Smooth muscle cell (in vitro differentiated cells): ENCODE measurements at regions not wholly inside any gene's neighbourhood (a gene's known extent, or its start where the extent isn't known, plus 50 kb on each side); places are given as distances from the start of the nearest gene placed in this dataset.

Source experiments
- DNase-seq: peaks from one replicate; lab custom pipeline; 2025; ENCODE audit not compliant: unreplicated experiment; lab: John Stamatoyannopoulos, UW
- H2AFZ ChIP-seq: fragments of 200-600 bp; sonication (generic); 2 replicates; pipeline ENCODE4 v1.6.0; 2016; ENCODE audit warnings: antibody characterized with exemption, low read depth, mild to moderate bottlenecking
- H3F3A ChIP-seq: fragments of 200-600 bp; sonication (generic); 2 replicates; pipeline ENCODE4 v1.6.0; 2017; ENCODE audit warnings: antibody characterized with exemption, low read depth
- H3K27ac ChIP-seq: fragments of 200-600 bp; sonication (generic); 2 replicates; pipeline ENCODE4 v1.5.1; 2016; ENCODE audit warnings: low read depth, mild to moderate bottlenecking
- H3K27me3 ChIP-seq: fragments of 200-600 bp; sonication (generic); 2 replicates; pipeline ENCODE4 v1.6.1; 2016; ENCODE audit warnings: low read depth, mild to moderate bottlenecking
- H3K36me3 ChIP-seq: fragments of 200-600 bp; sonication (generic); 2 replicates; pipeline ENCODE4 v1.5.1; 2016; ENCODE audit warnings: low read depth
- H3K4me1 ChIP-seq: fragments of 200-600 bp; sonication (generic); 2 replicates; pipeline ENCODE4 v1.5.1; 2016; ENCODE audit warnings: low read depth
- H3K4me2 ChIP-seq: fragments of 200-600 bp; sonication (generic); 2 replicates; pipeline ENCODE4 v1.6.0; 2016; ENCODE audit warnings: mild to moderate bottlenecking
- H3K4me3 ChIP-seq: fragments of 200-600 bp; sonication (generic); 2 replicates; pipeline ENCODE4 v1.5.1; 2016; ENCODE audit warnings: mild to moderate bottlenecking
- H3K79me2 ChIP-seq: fragments of 200-600 bp; sonication (generic); 2 replicates; pipeline ENCODE4 v1.6.0; 2016; ENCODE audit warnings: low read depth, mild to moderate bottlenecking
- H3K9ac ChIP-seq: fragments of 200-600 bp; sonication (generic); 2 replicates; pipeline ENCODE4 v1.6.0; 2016; ENCODE audit warnings: low read depth
- H3K9me3 ChIP-seq: fragments of 200-600 bp; sonication (generic); replicated peaks from 2 replicates; pipeline ENCODE4 v1.5.1; 2016; ENCODE audit warnings: low read depth
- H4K20me1 ChIP-seq: fragments of 200-600 bp; sonication (generic); 2 replicates; pipeline ENCODE4 v1.6.0; 2016; ENCODE audit warnings: low read depth
- CTCF ChIP-seq: fragments of 200-600 bp; sonication (generic); IDR thresholded peaks from 2 replicates; pipeline ENCODE4 v1.5.1; 2017; ENCODE audit warnings: borderline replicate concordance, mild to moderate bottlenecking, antibody characterized with exemption; ENCODE audit not compliant: insufficient read depth, poor library complexity, severe bottlenecking
- WGBS: methylation state at CpG from one replicate; pipeline ENCODE4 v1.1.7; 2016; ENCODE audit warnings: low lambda C conversion rate; 5-methylcytosine and 5-hydroxymethylcytosine counted together

DNA sequence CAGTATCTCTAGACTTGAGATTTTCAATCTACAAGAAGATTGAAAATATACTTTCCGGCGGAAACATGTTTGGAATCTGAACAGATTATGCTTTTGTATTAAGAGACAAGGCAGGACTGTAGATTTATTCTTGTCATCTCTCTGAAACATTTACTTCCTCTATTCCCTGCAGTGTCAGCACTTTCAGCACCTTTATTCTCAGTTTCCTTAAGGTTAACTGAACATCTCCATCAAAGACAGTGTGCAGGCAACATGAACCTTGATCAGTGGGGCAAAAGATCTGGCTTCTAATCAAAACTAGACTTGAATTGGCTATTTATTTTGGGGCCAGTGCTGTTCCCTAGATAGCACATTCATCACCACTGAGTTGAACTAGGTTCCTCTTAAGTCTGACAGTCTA, 129.9 kb upstream of the HCN1 start:
- 91% methylated on average over 2 of the region's 2 CpGs for WGBS
- DNase-seq = no peak
- no peaks in the 10 kb centered on the region for H3K4me1 ChIP-seq
- no peak overlapping the region for H3K27ac ChIP-seq
- no peaks in the 10 kb centered on the region for H3K36me3 ChIP-seq
- no peak overlapping the region for H3K4me2 ChIP-seq
- no peak overlapping the region for H2AFZ ChIP-seq
- peaks cover 9% of the 10 kb centered on the region for H3K9me3 ChIP-seq
- no peak overlapping the region for H3K4me3 ChIP-seq
- no peaks in the 10 kb centered on the region for H4K20me1 ChIP-seq
- H3K9ac ChIP-seq = no peak overlapping the region
- TF ChIP-seq CTCF = no peak
- no peaks in the 10 kb centered on the region for H3K27me3 ChIP-seq
- no peaks in the 10 kb centered on the region for H3F3A ChIP-seq
- H3K79me2 ChIP-seq = no peaks in the 10 kb centered on the region

DNA sequence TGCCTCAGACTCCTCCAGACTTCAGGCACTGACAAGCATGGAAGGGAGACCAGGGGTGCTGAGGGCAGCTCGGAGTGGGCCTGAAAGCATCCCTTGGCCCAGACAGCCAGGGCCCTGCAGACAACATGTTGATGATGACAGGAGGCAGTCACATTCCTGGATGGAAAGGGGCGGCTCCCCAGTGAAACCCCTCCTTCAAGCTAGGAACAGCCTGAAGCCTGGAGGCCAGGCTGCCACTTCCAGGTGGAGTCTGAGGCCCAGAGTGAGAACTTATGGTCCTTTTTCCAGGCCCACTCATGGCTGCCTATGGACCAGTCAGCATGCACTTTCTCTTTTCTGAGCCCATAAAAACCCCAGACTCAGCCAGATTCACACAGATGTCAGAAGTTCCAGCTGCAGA, 104.2 kb upstream of the HCN1 start:
- 60% methylated on average over 2 of the region's 2 CpGs for WGBS

DNA sequence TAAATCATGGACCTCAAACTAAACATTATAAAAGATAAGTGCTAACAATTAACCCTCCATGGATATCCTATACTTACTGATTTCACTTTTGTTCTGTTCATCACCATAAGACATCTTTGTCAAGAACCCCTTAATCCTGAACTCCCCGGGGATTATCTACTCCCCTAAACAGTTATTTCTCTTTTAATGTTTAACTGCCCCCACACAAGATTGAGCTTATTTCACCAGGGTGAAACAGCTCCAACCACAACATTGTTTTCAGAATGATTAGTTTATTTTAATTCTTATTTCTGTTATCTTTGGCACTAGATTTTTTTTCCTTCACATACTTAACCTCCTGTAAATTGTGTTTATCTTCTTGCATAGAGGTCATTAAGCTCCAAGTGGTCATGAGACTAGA, 103.2 kb upstream of the HCN1 start:
- Histone ChIP-seq H3K9me3 (peaks cover 5% of the 10 kb centered on the region), H4K20me1 (no peaks in the 10 kb centered on the region), H3K4me1 (no peaks in the 10 kb centered on the region), H3F3A (no peaks in the 10 kb centered on the region), H3K4me2 (no peak overlapping the region), H3K36me3 (no peaks in the 10 kb centered on the region), H2AFZ (no peak overlapping the region), H3K79me2 (no peaks in the 10 kb centered on the region), H3K9ac (no peak overlapping the region), H3K4me3 (no peak overlapping the region), H3K27ac (no peak overlapping the region), H3K27me3 (no peaks in the 10 kb centered on the region)
- 82% methylated on average over 1 of the region's 1 CpG for WGBS
- TF ChIP-seq CTCF = no peak
- DNase-seq = no peak

More for the DNA sequence above, 104.2 kb upstream of the HCN1 start:
- Histone ChIP-seq H4K20me1 (no peaks in the 10 kb centered on the region), H3K27me3 (no peaks in the 10 kb centered on the region), H3K4me2 (no peak overlapping the region), H3K9ac (no peak overlapping the region), H3K4me3 (no peak overlapping the region), H3K9me3 (peaks cover 5% of the 10 kb centered on the region), H3F3A (no peaks in the 10 kb centered on the region), H3K4me1 (no peaks in the 10 kb centered on the region), H3K79me2 (no peaks in the 10 kb centered on the region), H3K36me3 (no peaks in the 10 kb centered on the region), H3K27ac (no peak overlapping the region), H2AFZ (no peak overlapping the region)
- DNase-seq = no peak
- TF ChIP-seq CTCF = no peak

DNA sequence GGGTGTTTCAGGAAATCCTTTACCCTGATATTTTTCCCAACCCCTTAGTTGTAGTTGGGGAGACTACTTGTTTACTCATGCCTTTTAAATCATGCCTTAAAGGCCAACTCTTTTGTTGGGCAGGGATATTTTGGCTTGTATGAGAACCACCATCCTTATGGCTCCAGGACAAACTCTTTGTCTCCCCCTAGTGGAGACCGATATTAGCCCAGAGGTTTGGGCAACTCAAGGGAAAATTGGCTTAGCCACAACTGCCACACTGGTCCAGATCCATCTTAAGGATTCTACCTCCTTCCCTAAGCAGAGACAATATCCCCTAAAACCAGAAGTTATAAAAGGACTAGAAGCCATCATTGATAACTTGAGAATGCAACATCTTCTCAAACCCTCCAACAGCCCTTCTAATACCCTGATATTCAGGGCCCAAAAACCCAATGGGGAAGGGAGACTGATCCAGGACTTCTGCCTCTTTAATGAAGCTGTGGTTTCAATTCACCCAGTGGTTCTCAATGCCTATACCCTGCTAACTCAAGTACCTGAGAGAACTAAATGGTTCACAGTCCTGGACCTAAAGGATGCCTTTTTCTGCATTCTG, 100.9 kb upstream of the HCN1 start:
- DNase-seq = no peak
- Histone ChIP-seq H3K9me3 (no peaks in the 10 kb centered on the region), H3K4me1 (no peaks in the 10 kb centered on the region), H3K4me3 (no peak overlapping the region), H3F3A (no peaks in the 10 kb centered on the region), H3K27ac (no peak overlapping the region), H2AFZ (no peak overlapping the region), H3K4me2 (no peak overlapping the region), H3K9ac (no peak overlapping the region), H4K20me1 (no peaks in the 10 kb centered on the region), H3K79me2 (no peaks in the 10 kb centered on the region), H3K27me3 (no peaks in the 10 kb centered on the region), H3K36me3 (no peaks in the 10 kb centered on the region)
- 43% methylated on average over 1 of the region's 1 CpG for WGBS
- TF ChIP-seq CTCF = peak; percentile 20
